PC-9 (cell line): ENCODE measurements at regions not wholly inside any gene's neighbourhood (a gene's known extent, or its start where the extent isn't known, plus 50 kb on each side); places are given as distances from the start of the nearest gene placed in this dataset.

Experiments used
- EZH2 ChIP-seq: fragments of 200-600 bp; sonication (generic); IDR thresholded peaks from 2 replicates; pipeline ENCODE4 v1.8.0; 2017; ENCODE audit warnings: antibody characterized with exemption, low read depth
- TF ChIP-seq, protein P1 (sequence below): fragments of 200-600 bp; sonication (generic); conservative IDR thresholded peaks from 2 replicates; pipeline ENCODE4 v1.6.1; 2017; ENCODE audit warnings: mixed run types, antibody characterized with exemption, mild to moderate bottlenecking, moderate library complexity

DNA sequence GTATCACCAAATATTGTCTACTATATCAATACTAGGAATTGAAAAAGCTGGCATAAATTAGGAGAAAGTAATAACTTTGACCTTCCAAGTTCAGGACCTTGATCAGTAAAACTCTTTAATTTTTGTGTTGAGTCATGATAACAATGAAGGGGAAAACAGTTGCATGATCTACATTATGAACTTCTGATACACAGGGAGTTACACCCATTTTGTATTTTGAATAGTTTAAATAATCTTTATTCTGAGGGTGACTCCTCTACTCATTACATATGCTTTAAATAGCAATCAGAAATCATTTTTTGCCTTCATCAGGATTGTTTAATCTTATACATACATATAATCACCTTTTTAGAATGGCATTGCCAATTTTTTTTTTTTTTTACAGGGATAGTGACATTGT lies 492.5 kb downstream of the NAV3 start:
- TF ChIP-seq, protein P1, sequence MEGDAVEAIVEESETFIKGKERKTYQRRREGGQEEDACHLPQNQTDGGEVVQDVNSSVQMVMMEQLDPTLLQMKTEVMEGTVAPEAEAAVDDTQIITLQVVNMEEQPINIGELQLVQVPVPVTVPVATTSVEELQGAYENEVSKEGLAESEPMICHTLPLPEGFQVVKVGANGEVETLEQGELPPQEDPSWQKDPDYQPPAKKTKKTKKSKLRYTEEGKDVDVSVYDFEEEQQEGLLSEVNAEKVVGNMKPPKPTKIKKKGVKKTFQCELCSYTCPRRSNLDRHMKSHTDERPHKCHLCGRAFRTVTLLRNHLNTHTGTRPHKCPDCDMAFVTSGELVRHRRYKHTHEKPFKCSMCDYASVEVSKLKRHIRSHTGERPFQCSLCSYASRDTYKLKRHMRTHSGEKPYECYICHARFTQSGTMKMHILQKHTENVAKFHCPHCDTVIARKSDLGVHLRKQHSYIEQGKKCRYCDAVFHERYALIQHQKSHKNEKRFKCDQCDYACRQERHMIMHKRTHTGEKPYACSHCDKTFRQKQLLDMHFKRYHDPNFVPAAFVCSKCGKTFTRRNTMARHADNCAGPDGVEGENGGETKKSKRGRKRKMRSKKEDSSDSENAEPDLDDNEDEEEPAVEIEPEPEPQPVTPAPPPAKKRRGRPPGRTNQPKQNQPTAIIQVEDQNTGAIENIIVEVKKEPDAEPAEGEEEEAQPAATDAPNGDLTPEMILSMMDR: no peak
- no peak for TF ChIP-seq EZH2
